HCT116 (cell line): ENCODE measurements at regions not wholly inside any gene's neighbourhood (a gene's known extent, or its start where the extent isn't known, plus 50 kb on each side); places are given as distances from the start of the nearest gene placed in this dataset.

Source experiments
- ATAC-seq: fragments of 200-7000 bp; cut with Tn5 transposase; 2 replicates; pipeline ENCODE4 v1.9.1; 2020; ENCODE audit warnings: mild to moderate bottlenecking, moderate library complexity
- BruUV-seq: library from RNA; stranded (reverse); fragments of 400-500 nt; replicated peaks from 2 replicates; lab custom pipeline; 2021; lab: Mats Ljungman, UMichigan
- CTCF ChIA-PET: fragments of 300-600 bp; sonication (Branson Sonifier 250); formaldehyde crosslinking; loops from one replicate; lab custom pipeline; 2021; ENCODE audit warnings: antibody characterized with exemption; lab: Charles Lee
- POLR2A ChIA-PET: fragments of 300-600, 350-600 bp; sonication (Branson Sonifier 250); formaldehyde crosslinking; loops from one replicate; lab custom pipeline; 2021; ENCODE audit warnings: antibody characterized with exemption; lab: Charles Lee
- RAD21 ChIA-PET, 2 experiments: fragments of 300-600 bp; sonication (Branson Sonifier 250); formaldehyde crosslinking; loops; one replicate each; lab custom pipeline; 2023; ENCODE audit warnings: low total read pairs in 2 of 2; ENCODE audit not compliant: uncharacterized antibody in 2 of 2, unreplicated experiment in 2 of 2, low non-redundant PET in 1 of 2; lab: Charles Lee
- DNase-seq: peaks from one replicate; pipeline ENCODE4 v3.0.0-alpha.2; 2010; ENCODE audit warnings: low read depth, low spot score
- H2AFZ ChIP-seq: fragments of 200-600 bp; shearing (Covaris generic), sonication (generic); 2 replicates; pipeline ENCODE4 v1.6.1; 2017; ENCODE audit warnings: low read depth, mixed run types, mixed read lengths, antibody characterized with exemption, low read length; ENCODE audit not compliant: poor library complexity, severe bottlenecking
- H3K27ac ChIP-seq: 2 replicates; pipeline ENCODE4 v1.5.1; 2012; ENCODE audit warnings: low read depth, low read length
- H3K27me3 ChIP-seq: fragments of 200-600 bp; sonication (generic); 2 replicates; pipeline ENCODE4 v1.6.1; 2016; ENCODE audit warnings: mixed run types, low read length, mixed read lengths; ENCODE audit not compliant: insufficient read depth
- H3K36me3 ChIP-seq, 2 experiments: fragments of 200-500 bp in 1 of 2; fragments of 200-600 bp in 1 of 2; sonication (Bioruptor generic) in 1 of 2; sonication (generic) in 1 of 2; 2 replicates each; pipeline versions ENCODE4 v1.5.1 to v1.6.1; 2014 to 2016; ENCODE audit warnings: low read length in 2 of 2, inconsistent platforms in 1 of 2, mixed read lengths in 1 of 2, mixed run types in 1 of 2; ENCODE audit not compliant: insufficient read depth in 2 of 2, control insufficient read depth in 1 of 2
- H3K4me1 ChIP-seq, 2 experiments: fragments of 200-600 bp in 1 of 2; sonication (generic) in 1 of 2; 2 replicates each; pipeline versions ENCODE4 v1.5.1 to v1.6.1; 2012 to 2017; ENCODE audit warnings: low read length in 2 of 2, inconsistent platforms in 1 of 2, mild to moderate bottlenecking in 1 of 2, mixed read lengths in 1 of 2, mixed run types in 1 of 2, moderate library complexity in 1 of 2; ENCODE audit not compliant: insufficient read depth in 2 of 2, control insufficient read depth in 1 of 2
- H3K4me2 ChIP-seq: fragments of 200-600 bp; sonication (generic); 2 replicates; pipeline ENCODE4 v1.6.1; 2017; ENCODE audit warnings: mixed run types, low read length, mixed read lengths
- H3K4me3 ChIP-seq, 2 experiments: fragments of 200-600 bp in 1 of 2; sonication (generic) in 1 of 2; replicated peaks in 1 of 2; 2 replicates each; pipeline ENCODE4 v1.5.1; 2011 to 2016; ENCODE audit warnings: low read length in 2 of 2, control low read depth in 1 of 2, low read depth in 1 of 2, mild to moderate bottlenecking in 1 of 2, mixed read lengths in 1 of 2, mixed run types in 1 of 2
- H3K79me2 ChIP-seq: fragments of 200-600 bp; sonication (generic); 2 replicates; pipeline ENCODE4 v1.6.1; 2017; ENCODE audit warnings: mild to moderate bottlenecking, mixed run types, low read length, moderate library complexity, mixed read lengths; ENCODE audit not compliant: insufficient read depth
- H3K9ac ChIP-seq: fragments of 200-600 bp; sonication (generic); 2 replicates; pipeline ENCODE4 v1.6.1; 2016; ENCODE audit warnings: low read length, mixed read lengths
- H3K9me2 ChIP-seq: fragments of 200-600 bp; sonication (generic), shearing (Covaris generic); 2 replicates; pipeline ENCODE4 v1.6.1; 2017; ENCODE audit warnings: mixed run types, mild to moderate bottlenecking, moderate library complexity; ENCODE audit not compliant: insufficient read depth
- H3K9me3 ChIP-seq, 2 experiments: fragments of 200-500 bp in 1 of 2; fragments of 200-600 bp in 1 of 2; sonication (Bioruptor generic) in 1 of 2; sonication (generic) in 1 of 2; 2 replicates each; pipeline ENCODE4 v1.6.1; 2014 to 2017; ENCODE audit warnings: low read length in 2 of 2, mixed read lengths in 2 of 2, inconsistent platforms in 1 of 2, low read depth in 1 of 2, mild to moderate bottlenecking in 1 of 2, mixed run types in 1 of 2, moderate library complexity in 1 of 2; ENCODE audit not compliant: control insufficient read depth in 1 of 2, insufficient read depth in 1 of 2
- H4K20me1 ChIP-seq: fragments of 200-600 bp; sonication (generic), shearing (Covaris generic); 2 replicates; pipeline ENCODE4 v1.6.1; 2017; ENCODE audit warnings: mixed run types, mild to moderate bottlenecking, moderate library complexity; ENCODE audit not compliant: insufficient read depth
- CEBPB ChIP-seq: IDR thresholded peaks from 2 replicates; pipeline ENCODE4 v1.6.1; 2012; ENCODE audit warnings: low read depth
- POLR2AphosphoS5 ChIP-seq: IDR thresholded peaks from 2 replicates; pipeline ENCODE4 v1.6.1; 2011; ENCODE audit warnings: mild to moderate bottlenecking, low read depth, low read length, moderate library complexity
- SP1 ChIP-seq: IDR thresholded peaks from 2 replicates; pipeline ENCODE4 v1.6.1; 2012; ENCODE audit warnings: low read depth
- intact Hi-C: fragments of 100-400 bp; cut with micrococcal nuclease; formaldehyde crosslinking; loops from 2 replicates; pipeline ENCODE4 v1.10.0; 2022
- TF ChIP-seq, protein P1 (sequence below): IDR thresholded peaks from 2 replicates; pipeline ENCODE4 v1.6.1; 2011; ENCODE audit warnings: mild to moderate bottlenecking, low read length, moderate library complexity; ENCODE audit not compliant: insufficient replicate concordance; ENCODE audit errors: extremely low read depth
- TF ChIP-seq, protein P2 (sequence below), 3 experiments: fragments of 200-600 bp in 1 of 3; sonication (generic) in 1 of 3; IDR thresholded peaks in 2 of 3; conservative IDR thresholded peaks in 1 of 3; 2 replicates each; pipeline ENCODE4 v1.5.1; 2012 to 2017; ENCODE audit warnings: low read depth in 2 of 3, low read length in 2 of 3, antibody characterized with exemption in 1 of 3, borderline replicate concordance in 1 of 3, control low read depth in 1 of 3, mild to moderate bottlenecking in 1 of 3, mixed read lengths in 1 of 3, mixed run types in 1 of 3, moderate library complexity in 1 of 3; ENCODE audit not compliant: insufficient read depth in 1 of 3
- TF ChIP-seq, protein P3 (sequence below): IDR thresholded peaks from 2 replicates; pipeline ENCODE4 v1.6.1; 2012

DNA sequence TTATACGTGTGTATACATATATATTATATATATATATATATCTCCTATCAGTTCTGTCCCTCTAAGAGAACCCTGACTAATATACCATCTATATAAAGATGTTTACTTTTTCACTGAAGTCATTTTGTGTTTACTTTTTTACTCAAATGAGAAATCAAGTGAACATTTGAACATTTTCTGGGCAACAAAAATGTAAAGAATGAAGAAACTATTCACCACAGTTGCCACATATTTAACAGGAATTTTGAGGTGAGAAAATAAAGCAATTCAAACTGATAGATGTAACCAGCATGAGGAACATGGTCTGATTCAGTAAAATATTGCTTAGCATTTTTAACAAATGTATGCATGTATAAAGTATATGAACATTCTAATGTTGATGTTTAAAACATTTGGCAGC lies 299.2 kb upstream of the KLHL1 start:
- no TSS peak for BruUV-seq
- H3K9ac ChIP-seq, result no peak overlapping the region
- H3K27me3 ChIP-seq, result no peaks in the 10 kb centered on the region
- H2AFZ ChIP-seq, result no peak overlapping the region
- no peaks in the 10 kb centered on the region for H3K36me3 ChIP-seq
- H3K79me2 ChIP-seq, result no peaks in the 10 kb centered on the region
- ChIA-PET CTCF (no interaction called here), POLR2A (no interaction called here), RAD21 (no interaction called here)
- H3K4me2 ChIP-seq, result no peak overlapping the region
- TF ChIP-seq, protein P1, sequence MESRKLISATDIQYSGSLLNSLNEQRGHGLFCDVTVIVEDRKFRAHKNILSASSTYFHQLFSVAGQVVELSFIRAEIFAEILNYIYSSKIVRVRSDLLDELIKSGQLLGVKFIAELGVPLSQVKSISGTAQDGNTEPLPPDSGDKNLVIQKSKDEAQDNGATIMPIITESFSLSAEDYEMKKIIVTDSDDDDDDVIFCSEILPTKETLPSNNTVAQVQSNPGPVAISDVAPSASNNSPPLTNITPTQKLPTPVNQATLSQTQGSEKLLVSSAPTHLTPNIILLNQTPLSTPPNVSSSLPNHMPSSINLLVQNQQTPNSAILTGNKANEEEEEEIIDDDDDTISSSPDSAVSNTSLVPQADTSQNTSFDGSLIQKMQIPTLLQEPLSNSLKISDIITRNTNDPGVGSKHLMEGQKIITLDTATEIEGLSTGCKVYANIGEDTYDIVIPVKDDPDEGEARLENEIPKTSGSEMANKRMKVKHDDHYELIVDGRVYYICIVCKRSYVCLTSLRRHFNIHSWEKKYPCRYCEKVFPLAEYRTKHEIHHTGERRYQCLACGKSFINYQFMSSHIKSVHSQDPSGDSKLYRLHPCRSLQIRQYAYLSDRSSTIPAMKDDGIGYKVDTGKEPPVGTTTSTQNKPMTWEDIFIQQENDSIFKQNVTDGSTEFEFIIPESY, result no peak
- TF ChIP-seq, protein P2, sequence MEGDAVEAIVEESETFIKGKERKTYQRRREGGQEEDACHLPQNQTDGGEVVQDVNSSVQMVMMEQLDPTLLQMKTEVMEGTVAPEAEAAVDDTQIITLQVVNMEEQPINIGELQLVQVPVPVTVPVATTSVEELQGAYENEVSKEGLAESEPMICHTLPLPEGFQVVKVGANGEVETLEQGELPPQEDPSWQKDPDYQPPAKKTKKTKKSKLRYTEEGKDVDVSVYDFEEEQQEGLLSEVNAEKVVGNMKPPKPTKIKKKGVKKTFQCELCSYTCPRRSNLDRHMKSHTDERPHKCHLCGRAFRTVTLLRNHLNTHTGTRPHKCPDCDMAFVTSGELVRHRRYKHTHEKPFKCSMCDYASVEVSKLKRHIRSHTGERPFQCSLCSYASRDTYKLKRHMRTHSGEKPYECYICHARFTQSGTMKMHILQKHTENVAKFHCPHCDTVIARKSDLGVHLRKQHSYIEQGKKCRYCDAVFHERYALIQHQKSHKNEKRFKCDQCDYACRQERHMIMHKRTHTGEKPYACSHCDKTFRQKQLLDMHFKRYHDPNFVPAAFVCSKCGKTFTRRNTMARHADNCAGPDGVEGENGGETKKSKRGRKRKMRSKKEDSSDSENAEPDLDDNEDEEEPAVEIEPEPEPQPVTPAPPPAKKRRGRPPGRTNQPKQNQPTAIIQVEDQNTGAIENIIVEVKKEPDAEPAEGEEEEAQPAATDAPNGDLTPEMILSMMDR (IDR thresholded peaks at IDR 0.05 in 2 of 3, conservative IDR thresholded peaks at IDR 0.05 in 1 of 3; ENCODE audit: borderline replicate concordance in 1 of 3, insufficient read depth in 1 of 3, low read depth in 2 of 3, low read length in 2 of 3), result no peak
- ATAC-seq (no peak), DNase-seq (no peak)
- no peak overlapping the region for H3K27ac ChIP-seq
- H3K9me3 ChIP-seq, result no peaks in the 10 kb centered on the region
- intact Hi-C loops, result no loop called here
- H3K9me2 ChIP-seq, result no peaks in the 10 kb centered on the region
- no peaks in the 10 kb centered on the region for H3K4me1 ChIP-seq
- no peak overlapping the region for H3K4me3 ChIP-seq
- H4K20me1 ChIP-seq, result no peaks in the 10 kb centered on the region

- Histone ChIP-seq H3K4me2 (no peak overlapping the region), H2AFZ (no peak overlapping the region), H3K9ac (no peak overlapping the region), H3K4me3 (no peak overlapping the region), H3K27ac (no peak overlapping the region), H3K4me1 (no peaks in the 10 kb centered on the region), H4K20me1 (no peaks in the 10 kb centered on the region), H3K36me3 (no peaks in the 10 kb centered on the region), H3K79me2 (no peaks in the 10 kb centered on the region), H3K9me3 (no peaks in the 10 kb centered on the region), H3K27me3 (no peaks in the 10 kb centered on the region), H3K9me2 (no peaks in the 10 kb centered on the region)
- ATAC-seq, result no peak
- DNase-seq, result no peak
- ChIA-PET CTCF (no interaction called here), RAD21 (no interaction called here), POLR2A (no interaction called here)
- BruUV-seq, result no TSS peak
- TF ChIP-seq CEBPB (no peak), SP1 (no peak), POLR2AphosphoS5 (no peak)
- TF ChIP-seq, protein P3, sequence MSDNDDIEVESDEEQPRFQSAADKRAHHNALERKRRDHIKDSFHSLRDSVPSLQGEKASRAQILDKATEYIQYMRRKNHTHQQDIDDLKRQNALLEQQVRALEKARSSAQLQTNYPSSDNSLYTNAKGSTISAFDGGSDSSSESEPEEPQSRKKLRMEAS, result no peak
- intact Hi-C loops, result no loop called here
Observed at GRCh38 chr13:70405266-70405665, 297.0 kb upstream of the KLHL1 start.
